Panc1 (cell line): ENCODE measurements at regions not wholly inside any gene's neighbourhood (a gene's known extent, or its start where the extent isn't known, plus 50 kb on each side); places are given as distances from the start of the nearest gene placed in this dataset.

ENCODE experiments used
- ATAC-seq: fragments of 200-7000 bp; cut with Tn5 transposase; 2 replicates; pipeline ENCODE4 v1.9.1; 2020; ENCODE audit warnings: mild to moderate bottlenecking, moderate library complexity
- BruUV-seq: library from RNA; stranded (reverse); fragments of 400-500 nt; replicated peaks from 2 replicates; lab custom pipeline; 2021; lab: Mats Ljungman, UMichigan
- CTCF ChIA-PET: fragments of 300-600 bp; sonication (Branson Sonifier 250); formaldehyde crosslinking; loops from one replicate; lab custom pipeline; 2022; ENCODE audit warnings: antibody characterized with exemption; lab: Charles Lee
- POLR2A ChIA-PET: fragments of 300-600 bp; sonication (Branson Sonifier 250); formaldehyde crosslinking; loops from one replicate; lab custom pipeline; 2022; ENCODE audit warnings: antibody characterized with exemption; lab: Charles Lee
- DNase-seq: peaks from one replicate; pipeline ENCODE4 v3.0.0-alpha.2; 2010; ENCODE audit warnings: low read depth, low spot score
- H3K27ac ChIP-seq: 2 replicates; pipeline ENCODE4 v1.5.1; 2011; ENCODE audit warnings: mild to moderate bottlenecking, low read length, inconsistent platforms
- H3K27me3 ChIP-seq: fragments of 200-500 bp; sonication (Bioruptor generic); 2 replicates; pipeline ENCODE4 v1.6.0; 2014; ENCODE audit warnings: low read length, inconsistent platforms; ENCODE audit not compliant: control insufficient read depth, insufficient read depth
- H3K36me3 ChIP-seq: fragments of 200-500 bp; sonication (Bioruptor generic); 2 replicates; pipeline ENCODE4 v1.5.1; 2014; ENCODE audit warnings: inconsistent platforms, mild to moderate bottlenecking, low read length, moderate library complexity; ENCODE audit not compliant: control insufficient read depth, insufficient read depth
- H3K4me1 ChIP-seq: 2 replicates; pipeline ENCODE4 v1.5.1; 2011; ENCODE audit warnings: inconsistent platforms, mild to moderate bottlenecking, low read length, moderate library complexity; ENCODE audit not compliant: control insufficient read depth, insufficient read depth
- H3K4me3 ChIP-seq, 2 experiments: 2 replicates each; pipeline ENCODE4 v1.5.1; 2011 to 2012; ENCODE audit warnings: low read depth in 2 of 2, low read length in 2 of 2, mild to moderate bottlenecking in 2 of 2, inconsistent platforms in 1 of 2, moderate library complexity in 1 of 2
- H3K9me3 ChIP-seq: fragments of 200-500 bp; sonication (Bioruptor generic); 2 replicates; pipeline ENCODE4 v1.5.1; 2014; ENCODE audit warnings: low read depth, mild to moderate bottlenecking, inconsistent platforms, low read length, moderate library complexity; ENCODE audit not compliant: control insufficient read depth, insufficient read depth
- POLR2AphosphoS5 ChIP-seq: IDR thresholded peaks from 2 replicates; pipeline ENCODE4 v1.6.1; 2012; ENCODE audit warnings: mild to moderate bottlenecking, low read depth, low read length, moderate library complexity
- REST ChIP-seq, 2 experiments: IDR thresholded peaks; 2 replicates each; pipeline ENCODE4 v1.6.1; 2011 to 2012; ENCODE audit warnings: low read depth in 2 of 2, control low read depth in 1 of 2, low read length in 1 of 2, mild to moderate bottlenecking in 1 of 2, moderate library complexity in 1 of 2; ENCODE audit not compliant: insufficient read depth in 1 of 2
- SIN3A ChIP-seq: IDR thresholded peaks from 2 replicates; pipeline ENCODE4 v1.6.1; 2012; ENCODE audit warnings: low read depth, mild to moderate bottlenecking, low read length, moderate library complexity, borderline replicate concordance; ENCODE audit not compliant: insufficient read depth
- TCF7L2 ChIP-seq: IDR thresholded peaks from 2 replicates; pipeline ENCODE4 v1.6.1; 2011; ENCODE audit warnings: mild to moderate bottlenecking, low read depth, low read length, inconsistent platforms
- in situ Hi-C: cut with HindIII; loops from 2 replicates; pipeline ENCODE4 v1.10.0; 2016; ENCODE audit warnings: low sequenced_read_pairs, low pct_unique_long_range_greater_than_20kb
- intact Hi-C: fragments of 100-400 bp; cut with micrococcal nuclease; formaldehyde crosslinking; loops from one replicate; pipeline ENCODE4 v1.10.0; 2022; ENCODE audit not compliant: unreplicated experiment
- TF ChIP-seq, protein P1 (sequence below): fragments of 450-650 bp; IDR thresholded peaks from 2 replicates; pipeline ENCODE4 v1.5.1; 2017; ENCODE audit warnings: mild to moderate bottlenecking

DNA sequence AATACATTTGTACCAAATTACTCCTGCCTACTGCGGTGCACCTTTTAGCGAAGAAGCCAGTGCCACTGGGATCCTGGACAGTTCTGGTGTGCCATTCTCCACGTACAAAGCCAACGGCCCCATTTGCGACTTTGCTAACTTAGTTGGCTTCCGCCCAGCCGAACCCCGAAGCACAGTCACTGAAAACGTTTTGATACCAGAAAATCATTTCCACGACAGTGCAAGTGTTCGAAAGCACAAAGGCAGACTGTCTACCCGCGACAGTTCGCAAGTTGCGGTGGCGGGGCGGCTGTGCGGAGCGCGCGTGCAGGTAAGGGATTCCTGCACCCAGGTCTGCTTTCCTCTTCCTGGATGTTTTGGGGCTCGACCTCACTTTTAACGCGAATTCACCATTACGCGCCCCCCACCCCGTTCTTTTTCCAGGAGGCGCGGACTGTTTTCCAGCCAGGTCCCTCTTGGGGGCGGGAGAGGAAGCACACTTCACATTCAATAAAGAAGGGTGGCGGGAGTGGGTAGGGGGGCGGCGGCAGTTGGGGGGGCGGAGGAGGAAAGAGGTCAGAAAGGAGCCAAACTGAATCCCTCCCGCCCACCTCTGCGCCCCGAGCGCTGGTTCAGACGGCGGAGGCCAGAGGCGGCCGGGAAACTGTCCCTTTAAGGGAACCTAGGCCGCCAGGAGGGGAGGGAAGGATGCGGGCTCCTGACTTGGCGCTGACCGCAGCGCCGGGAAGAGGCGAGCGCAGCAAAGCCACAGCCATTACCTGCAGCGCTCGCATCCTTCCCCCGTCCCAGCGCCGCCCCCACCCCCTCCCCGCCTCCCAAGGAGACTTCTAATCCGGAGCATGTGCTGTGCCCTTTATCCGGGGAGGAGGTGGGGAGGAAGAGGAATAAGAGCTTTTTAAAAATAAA lies 107.4 kb upstream of the KCTD1 start:
- intact Hi-C loops = loop anchor here (10.0 kb wide), 2 partner anchors 271 to 351 kb away; no protein-coding TSS in a partner anchor
- POLR2A ChIA-PET = no interaction called here
- ATAC-seq (peak; percentile 92), DNase-seq (no peak)
- Histone ChIP-seq H3K4me3 (peak overlapping the region; percentile 51 to 62), H3K36me3 (no peaks in the 10 kb centered on the region), H3K27ac (no peak overlapping the region), H3K4me1 (peaks cover 10% of the 10 kb centered on the region), H3K27me3 (peaks cover 46% of the 10 kb centered on the region), H3K9me3 (no peaks in the 10 kb centered on the region)
- CTCF ChIA-PET = no interaction called here
- TF ChIP-seq POLR2AphosphoS5 (no peak), TCF7L2 (no peak), SIN3A (no peak), REST (IDR thresholded peaks at IDR 0.05; ENCODE audit: insufficient read depth in 1 of 2, low read depth in 2 of 2, low read length in 1 of 2) (no peak)
- TF ChIP-seq, protein P1, sequence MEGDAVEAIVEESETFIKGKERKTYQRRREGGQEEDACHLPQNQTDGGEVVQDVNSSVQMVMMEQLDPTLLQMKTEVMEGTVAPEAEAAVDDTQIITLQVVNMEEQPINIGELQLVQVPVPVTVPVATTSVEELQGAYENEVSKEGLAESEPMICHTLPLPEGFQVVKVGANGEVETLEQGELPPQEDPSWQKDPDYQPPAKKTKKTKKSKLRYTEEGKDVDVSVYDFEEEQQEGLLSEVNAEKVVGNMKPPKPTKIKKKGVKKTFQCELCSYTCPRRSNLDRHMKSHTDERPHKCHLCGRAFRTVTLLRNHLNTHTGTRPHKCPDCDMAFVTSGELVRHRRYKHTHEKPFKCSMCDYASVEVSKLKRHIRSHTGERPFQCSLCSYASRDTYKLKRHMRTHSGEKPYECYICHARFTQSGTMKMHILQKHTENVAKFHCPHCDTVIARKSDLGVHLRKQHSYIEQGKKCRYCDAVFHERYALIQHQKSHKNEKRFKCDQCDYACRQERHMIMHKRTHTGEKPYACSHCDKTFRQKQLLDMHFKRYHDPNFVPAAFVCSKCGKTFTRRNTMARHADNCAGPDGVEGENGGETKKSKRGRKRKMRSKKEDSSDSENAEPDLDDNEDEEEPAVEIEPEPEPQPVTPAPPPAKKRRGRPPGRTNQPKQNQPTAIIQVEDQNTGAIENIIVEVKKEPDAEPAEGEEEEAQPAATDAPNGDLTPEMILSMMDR = peak; percentile 20; the same call in 1 of the 2 replicates
- no TSS peak for BruUV-seq
- in situ Hi-C loops = no loop called here

DNA sequence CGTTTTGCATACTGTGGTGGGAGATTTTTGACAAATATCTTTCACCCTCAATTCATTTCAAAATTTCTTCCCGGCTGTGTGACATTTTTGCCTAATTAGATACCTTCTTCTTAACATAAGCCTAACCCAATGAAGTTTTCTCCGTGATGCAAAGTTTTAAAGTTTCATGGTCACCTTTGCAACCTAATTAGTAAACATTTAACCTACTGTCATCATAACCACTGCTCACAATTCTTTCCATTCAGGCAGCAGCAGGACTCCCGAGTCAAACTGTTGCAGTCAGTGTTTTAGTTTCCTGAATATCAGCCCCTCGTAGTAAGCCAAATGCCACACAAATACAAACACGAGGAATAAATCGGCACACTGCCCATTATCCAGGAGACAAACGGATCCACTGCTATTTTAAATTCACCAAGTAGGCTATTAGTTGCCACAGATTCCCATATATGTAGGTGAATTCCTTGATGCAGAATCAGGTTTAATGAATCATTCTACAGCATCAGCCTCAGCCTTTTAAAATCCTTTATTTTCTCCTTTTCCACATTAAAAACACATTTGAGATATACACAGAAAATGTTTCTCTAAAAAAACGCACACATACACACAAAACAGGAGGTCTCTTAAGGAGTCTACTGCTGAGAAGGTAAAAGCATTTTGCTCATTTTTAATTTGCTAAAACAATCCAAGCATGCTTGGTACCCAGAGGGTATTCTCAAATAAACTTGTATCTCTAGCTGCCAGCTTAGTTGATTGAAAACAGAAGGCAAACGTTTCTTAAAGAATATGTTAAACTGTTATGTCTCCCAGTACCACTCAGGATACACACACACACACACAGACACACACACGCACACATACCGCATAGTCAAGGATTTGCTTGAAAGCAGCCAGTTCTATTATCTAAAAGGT lies 106.5 kb upstream of the KCTD1 start:
- Histone ChIP-seq H3K4me3 (peak overlapping the region; percentile 51 to 62; a peak in 3 of 4 replicates), H3K27me3 (peaks cover 39% of the 10 kb centered on the region), H3K27ac (no peak overlapping the region), H3K9me3 (no peaks in the 10 kb centered on the region), H3K4me1 (peaks cover 10% of the 10 kb centered on the region), H3K36me3 (no peaks in the 10 kb centered on the region)
- in situ Hi-C loops = no loop called here
- BruUV-seq = no TSS peak
- CTCF ChIA-PET = interaction anchor here (0.6 kb wide), 1 partner anchor 10 kb away, joined by 6 read pairs; no protein-coding TSS in a partner anchor
- TF ChIP-seq POLR2AphosphoS5 = no peak
- TF ChIP-seq, protein P1 = 0 out of 2 replicates have a peak, but pooled peaks have one; percentile 5
- intact Hi-C loops = loop anchor here (10.0 kb wide), 2 partner anchors 270 to 350 kb away; no protein-coding TSS in a partner anchor
- POLR2A ChIA-PET = no interaction called here
- DNase-seq = no peak
- ATAC-seq = no peak
